Astrocyte (in vitro differentiated cells and primary cell): ENCODE measurements at regions not wholly inside any gene's neighbourhood (a gene's known extent, or its start where the extent isn't known, plus 50 kb on each side); places are given as distances from the start of the nearest gene placed in this dataset.

Experiments
- DNase-seq: peaks from one replicate; pipeline ENCODE4 v3.0.0-alpha.2; 2010; ENCODE audit warnings: low read depth
- FAIRE-seq: peaks from 2 replicates; lab custom pipeline; 2011; peaks lifted over from hg19 to GRCh38; lab: Jason Lieb, UNC
- H2AFZ ChIP-seq: 2 replicates; pipeline ENCODE4 v1.6.0; 2012; ENCODE audit warnings: low read depth, low read length, inconsistent platforms
- H3K27ac ChIP-seq: 2 replicates; pipeline ENCODE4 v1.5.1; 2011; ENCODE audit warnings: low read depth, low read length, inconsistent platforms
- H3K27me3 ChIP-seq: 2 replicates; pipeline ENCODE4 v1.6.0; 2011; ENCODE audit warnings: low read length, inconsistent platforms; ENCODE audit not compliant: insufficient read depth
- H3K36me3 ChIP-seq: 2 replicates; pipeline ENCODE4 v1.5.1; 2011; ENCODE audit warnings: low read length, inconsistent platforms; ENCODE audit not compliant: insufficient read depth
- H3K4me1 ChIP-seq: 2 replicates; pipeline ENCODE4 v1.5.1; 2011; ENCODE audit warnings: low read length, inconsistent platforms; ENCODE audit not compliant: insufficient read depth
- H3K4me2 ChIP-seq: 2 replicates; pipeline ENCODE4 v1.6.0; 2012; ENCODE audit warnings: low read length, inconsistent platforms
- H3K4me3 ChIP-seq: 2 replicates; pipeline ENCODE4 v1.5.1; 2011; ENCODE audit warnings: low read depth, mild to moderate bottlenecking, low read length, inconsistent platforms; ENCODE audit not compliant: insufficient read depth
- H3K79me2 ChIP-seq: 2 replicates; pipeline ENCODE4 v1.6.0; 2012; ENCODE audit warnings: mild to moderate bottlenecking, low read length, inconsistent platforms; ENCODE audit not compliant: insufficient read depth
- H3K9ac ChIP-seq: 2 replicates; pipeline ENCODE4 v1.6.0; 2012; ENCODE audit warnings: mild to moderate bottlenecking, low read length, inconsistent platforms
- H3K9me3 ChIP-seq: 2 replicates; pipeline ENCODE4 v1.5.1; 2012; ENCODE audit warnings: low read depth, mild to moderate bottlenecking, low read length, inconsistent platforms; ENCODE audit not compliant: insufficient read depth
- H4K20me1 ChIP-seq: 2 replicates; pipeline ENCODE4 v1.6.0; 2012; ENCODE audit warnings: low read length, inconsistent platforms; ENCODE audit not compliant: insufficient read depth
- H3K27ac Mint-ChIP-seq: one replicate; pipeline ENCODE4 v1.8.0; 2021; ENCODE audit warnings: mild to moderate bottlenecking, mixed read lengths; ENCODE audit not compliant: unreplicated experiment
- H3K27me3 Mint-ChIP-seq: one replicate; pipeline ENCODE4 v1.8.0; 2021; ENCODE audit warnings: low read depth, mixed read lengths; ENCODE audit not compliant: unreplicated experiment
- H3K36me3 Mint-ChIP-seq: one replicate; pipeline ENCODE4 v1.8.0; 2021; ENCODE audit warnings: low read depth, mixed read lengths; ENCODE audit not compliant: unreplicated experiment
- H3K4me1 Mint-ChIP-seq: one replicate; pipeline ENCODE4 v1.8.0; 2021; ENCODE audit warnings: low read depth, mixed read lengths; ENCODE audit not compliant: unreplicated experiment
- H3K4me3 Mint-ChIP-seq: one replicate; pipeline ENCODE4 v1.8.0; 2021; ENCODE audit warnings: mild to moderate bottlenecking, moderate library complexity, mixed read lengths; ENCODE audit not compliant: unreplicated experiment
- H3K9me3 Mint-ChIP-seq: one replicate; pipeline ENCODE4 v1.8.0; 2021; ENCODE audit warnings: mild to moderate bottlenecking, mixed read lengths; ENCODE audit not compliant: unreplicated experiment
- CTCF ChIP-seq: IDR thresholded peaks from 2 replicates; pipeline ENCODE4 v1.5.1; 2011; ENCODE audit warnings: low read depth, mild to moderate bottlenecking, inconsistent platforms, low read length, moderate library complexity; ENCODE audit not compliant: insufficient read depth
- EZH2 ChIP-seq: IDR thresholded peaks from 2 replicates; pipeline ENCODE4 v1.6.1; 2012; ENCODE audit warnings: mild to moderate bottlenecking, low read length, inconsistent platforms; ENCODE audit not compliant: insufficient read depth

- H3K9me3 ChIP-seq, result peaks cover 5% of the 10 kb centered on the region
- Mint-ChIP-seq H3K27ac (no peak overlapping the region), H3K4me1 (no peaks in the 10 kb centered on the region), H3K36me3 (no peaks in the 10 kb centered on the region), H3K27me3 (peaks cover 48% of the 10 kb centered on the region), H3K9me3 (peaks cover 10% of the 10 kb centered on the region), H3K4me3 (no peak overlapping the region)
- H2AFZ ChIP-seq, result no peak overlapping the region
- H3K9ac ChIP-seq, result no peak overlapping the region
- DNase-seq, result no peak
- no peak for FAIRE-seq
- H3K79me2 ChIP-seq, result no peaks in the 10 kb centered on the region
- H4K20me1 ChIP-seq, result no peaks in the 10 kb centered on the region
- H3K4me2 ChIP-seq, result no peak overlapping the region
- H3K4me1 ChIP-seq, result no peaks in the 10 kb centered on the region
- no peak overlapping the region for H3K4me3 ChIP-seq
- H3K27ac ChIP-seq, result no peak overlapping the region
- TF ChIP-seq EZH2 (no peak), CTCF (no peak)
- H3K36me3 ChIP-seq, result no peaks in the 10 kb centered on the region
- no peaks in the 10 kb centered on the region for H3K27me3 ChIP-seq
These were observed 852.3 kb downstream of the BRD1 start for GRCh38 chr22:48975316-48975741.

- Histone ChIP-seq H3K9me3 (peaks cover 7% of the 10 kb centered on the region), H4K20me1 (no peaks in the 10 kb centered on the region), H3K4me2 (no peak overlapping the region), H3K4me1 (no peaks in the 10 kb centered on the region), H3K27ac (no peak overlapping the region), H3K4me3 (no peak overlapping the region), H2AFZ (no peak overlapping the region), H3K9ac (no peak overlapping the region), H3K27me3 (no peaks in the 10 kb centered on the region), H3K36me3 (no peaks in the 10 kb centered on the region), H3K79me2 (no peaks in the 10 kb centered on the region)
- no peak for FAIRE-seq
- Mint-ChIP-seq H3K4me3 (no peak overlapping the region), H3K36me3 (no peaks in the 10 kb centered on the region), H3K4me1 (no peaks in the 10 kb centered on the region), H3K9me3 (peaks cover 10% of the 10 kb centered on the region), H3K27me3 (peaks cover 47% of the 10 kb centered on the region), H3K27ac (no peak overlapping the region)
- no peak for DNase-seq
- no peak for TF ChIP-seq CTCF
- TF ChIP-seq EZH2, result no peak
These were observed 853.0 kb downstream of the BRD1 start for GRCh38 chr22:48974443-48975315.

- DNase-seq (no peak), FAIRE-seq (no peak)
- TF ChIP-seq EZH2 (no peak), CTCF (no peak)
These were observed 854.0 kb downstream of the BRD1 start for GRCh38 chr22:48973694-48974041.

More at GRCh38 chr22:48973694-48974041, 854.0 kb downstream of the BRD1 start:
- H3K27me3 ChIP-seq, result no peaks in the 10 kb centered on the region
- H3K4me1 Mint-ChIP-seq, result no peaks in the 10 kb centered on the region
- no peaks in the 10 kb centered on the region for H3K36me3 Mint-ChIP-seq
- H3K27me3 Mint-ChIP-seq, result peaks cover 47% of the 10 kb centered on the region
- H4K20me1 ChIP-seq, result no peaks in the 10 kb centered on the region
- H2AFZ ChIP-seq, result no peak overlapping the region
- H3K27ac ChIP-seq, result no peak overlapping the region
- H3K79me2 ChIP-seq, result no peaks in the 10 kb centered on the region
- no peak overlapping the region for H3K27ac Mint-ChIP-seq
- H3K4me3 Mint-ChIP-seq, result no peak overlapping the region
- no peak overlapping the region for H3K9ac ChIP-seq
- H3K4me1 ChIP-seq, result no peaks in the 10 kb centered on the region
- H3K9me3 Mint-ChIP-seq, result peaks cover 7% of the 10 kb centered on the region
- no peaks in the 10 kb centered on the region for H3K36me3 ChIP-seq
- peaks cover 5% of the 10 kb centered on the region for H3K9me3 ChIP-seq
- no peak overlapping the region for H3K4me2 ChIP-seq
- H3K4me3 ChIP-seq, result no peak overlapping the region
